C4-2B (cell line): ENCODE measurements at regions not wholly inside any gene's neighbourhood (a gene's known extent, or its start where the extent isn't known, plus 50 kb on each side); places are given as distances from the start of the nearest gene placed in this dataset.

Source experiments
- ZFX ChIP-seq: fragments of 450-650 bp; IDR thresholded peaks from 2 replicates; pipeline ENCODE4 v1.6.1; 2017
- TF ChIP-seq, protein P1 (sequence below): fragments of 450-650 bp; conservative IDR thresholded peaks from 2 replicates; pipeline ENCODE4 v1.5.1; 2017; ENCODE audit warnings: mild to moderate bottlenecking

DNA sequence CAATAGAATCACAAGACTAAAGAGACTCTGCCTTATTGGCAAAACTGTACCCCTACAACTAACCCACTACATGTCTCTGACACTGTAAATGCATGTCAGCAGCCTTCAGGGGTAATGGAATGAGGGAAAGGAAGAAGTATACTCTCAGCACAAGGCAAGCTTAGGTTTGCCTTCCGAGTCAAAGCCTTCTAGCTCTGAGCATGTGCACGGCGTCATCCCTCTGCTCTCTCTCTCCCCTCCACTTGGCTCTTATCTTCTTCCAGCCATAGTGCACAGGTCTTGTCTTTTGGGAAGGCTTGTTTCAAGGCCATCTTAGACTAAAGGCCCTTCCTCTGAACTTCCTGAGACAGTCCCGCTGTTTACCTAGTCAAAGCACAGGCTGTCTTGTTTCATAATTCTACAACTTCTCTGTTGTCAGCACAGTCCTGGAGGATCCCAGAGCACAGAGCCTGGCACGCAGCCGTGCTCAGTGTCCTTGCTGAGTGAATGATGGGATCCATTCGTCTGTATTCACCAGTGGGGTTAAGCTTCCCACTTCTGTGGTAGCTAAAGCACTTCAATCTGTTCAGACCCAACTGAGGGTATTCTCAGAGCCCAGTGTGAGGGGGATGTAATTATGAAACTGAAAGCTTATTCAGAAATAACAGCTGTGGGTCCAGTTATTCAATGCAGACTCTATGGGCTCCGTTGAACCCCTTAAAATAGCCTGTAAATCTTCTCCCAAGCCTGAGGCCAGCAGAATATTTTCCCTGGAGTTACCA is 166.5 kb upstream of the PLD5 start:
- TF ChIP-seq, protein P1, sequence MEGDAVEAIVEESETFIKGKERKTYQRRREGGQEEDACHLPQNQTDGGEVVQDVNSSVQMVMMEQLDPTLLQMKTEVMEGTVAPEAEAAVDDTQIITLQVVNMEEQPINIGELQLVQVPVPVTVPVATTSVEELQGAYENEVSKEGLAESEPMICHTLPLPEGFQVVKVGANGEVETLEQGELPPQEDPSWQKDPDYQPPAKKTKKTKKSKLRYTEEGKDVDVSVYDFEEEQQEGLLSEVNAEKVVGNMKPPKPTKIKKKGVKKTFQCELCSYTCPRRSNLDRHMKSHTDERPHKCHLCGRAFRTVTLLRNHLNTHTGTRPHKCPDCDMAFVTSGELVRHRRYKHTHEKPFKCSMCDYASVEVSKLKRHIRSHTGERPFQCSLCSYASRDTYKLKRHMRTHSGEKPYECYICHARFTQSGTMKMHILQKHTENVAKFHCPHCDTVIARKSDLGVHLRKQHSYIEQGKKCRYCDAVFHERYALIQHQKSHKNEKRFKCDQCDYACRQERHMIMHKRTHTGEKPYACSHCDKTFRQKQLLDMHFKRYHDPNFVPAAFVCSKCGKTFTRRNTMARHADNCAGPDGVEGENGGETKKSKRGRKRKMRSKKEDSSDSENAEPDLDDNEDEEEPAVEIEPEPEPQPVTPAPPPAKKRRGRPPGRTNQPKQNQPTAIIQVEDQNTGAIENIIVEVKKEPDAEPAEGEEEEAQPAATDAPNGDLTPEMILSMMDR, result no peak; the same call in none of the 2 replicates
- TF ChIP-seq ZFX, result no peak
